ENCODE measurements at regions not wholly inside any gene's neighbourhood (a gene's known extent, or its start where the extent isn't known, plus 50 kb on each side); places are given as distances from the start of the nearest gene placed in this dataset.

DNA sequence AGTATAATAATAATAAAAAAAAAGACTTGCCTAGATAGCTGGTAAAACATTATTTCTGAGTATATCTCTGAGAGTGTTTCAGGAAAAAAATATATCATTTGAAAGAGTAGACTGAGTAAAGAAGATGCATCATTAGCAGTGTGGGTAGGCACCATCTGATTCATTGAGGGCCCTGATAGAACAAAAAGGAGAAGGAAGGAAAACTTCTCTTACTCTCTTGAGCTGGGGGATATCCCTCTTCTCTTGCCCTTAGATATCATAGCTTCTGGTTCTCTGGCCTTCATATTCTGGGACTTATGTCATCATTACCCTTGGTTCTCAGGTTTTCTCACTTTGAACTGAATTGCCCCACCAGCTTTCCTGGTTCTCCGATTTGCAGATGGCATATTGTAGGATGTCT is 177.6 kb upstream of the EDNRB start:
- TF ChIP-seq POLR2A (IDR thresholded peaks at IDR 0.05) = no peak
- TF ChIP-seq, protein P1, sequence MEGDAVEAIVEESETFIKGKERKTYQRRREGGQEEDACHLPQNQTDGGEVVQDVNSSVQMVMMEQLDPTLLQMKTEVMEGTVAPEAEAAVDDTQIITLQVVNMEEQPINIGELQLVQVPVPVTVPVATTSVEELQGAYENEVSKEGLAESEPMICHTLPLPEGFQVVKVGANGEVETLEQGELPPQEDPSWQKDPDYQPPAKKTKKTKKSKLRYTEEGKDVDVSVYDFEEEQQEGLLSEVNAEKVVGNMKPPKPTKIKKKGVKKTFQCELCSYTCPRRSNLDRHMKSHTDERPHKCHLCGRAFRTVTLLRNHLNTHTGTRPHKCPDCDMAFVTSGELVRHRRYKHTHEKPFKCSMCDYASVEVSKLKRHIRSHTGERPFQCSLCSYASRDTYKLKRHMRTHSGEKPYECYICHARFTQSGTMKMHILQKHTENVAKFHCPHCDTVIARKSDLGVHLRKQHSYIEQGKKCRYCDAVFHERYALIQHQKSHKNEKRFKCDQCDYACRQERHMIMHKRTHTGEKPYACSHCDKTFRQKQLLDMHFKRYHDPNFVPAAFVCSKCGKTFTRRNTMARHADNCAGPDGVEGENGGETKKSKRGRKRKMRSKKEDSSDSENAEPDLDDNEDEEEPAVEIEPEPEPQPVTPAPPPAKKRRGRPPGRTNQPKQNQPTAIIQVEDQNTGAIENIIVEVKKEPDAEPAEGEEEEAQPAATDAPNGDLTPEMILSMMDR (IDR thresholded peaks at IDR 0.05) = no peak
- TF ChIP-seq POLR2AphosphoS5 (IDR thresholded peaks at IDR 0.05) = no peak

All from gastroesophageal sphincter (tissue), 3 donors.